Liver (tissue), 8 donors: ENCODE measurements at regions not wholly inside any gene's neighbourhood (a gene's known extent, or its start where the extent isn't known, plus 50 kb on each side); places are given as distances from the start of the nearest gene placed in this dataset.

Experiments used
- DNase-seq: peaks from one replicate; pipeline ENCODE4 v3.0.0-alpha.2; 2017; ENCODE audit warnings: low spot score
- H3K27ac ChIP-seq, 2 donors: one replicate each; pipeline ENCODE4 v1.7.0; 2013; ENCODE audit warnings: inconsistent platforms in 2 of 2, low read length in 2 of 2, control low read depth in 1 of 2, low read depth in 1 of 2, mild to moderate bottlenecking in 1 of 2
- H3K27me3 ChIP-seq, 4 donors: one replicate each; pipeline versions ENCODE4 v1.6.1 to v1.7.0; 2013; ENCODE audit warnings: low read length in 3 of 4, inconsistent platforms in 1 of 4, mild to moderate bottlenecking in 1 of 4, moderate library complexity in 1 of 4; ENCODE audit not compliant: control insufficient read depth in 4 of 4, insufficient read depth in 4 of 4
- H3K36me3 ChIP-seq, 4 donors: one replicate each; pipeline versions ENCODE4 v1.6.1 to v1.7.0; 2013; ENCODE audit warnings: low read length in 3 of 4, mild to moderate bottlenecking in 3 of 4, low read depth in 1 of 4, moderate library complexity in 1 of 4; ENCODE audit not compliant: control insufficient read depth in 4 of 4, insufficient read depth in 3 of 4
- H3K4me1 ChIP-seq, 4 donors: one replicate each; pipeline versions ENCODE4 v1.6.1 to v1.7.0; 2013; ENCODE audit warnings: low read length in 3 of 4, mild to moderate bottlenecking in 3 of 4, moderate library complexity in 1 of 4; ENCODE audit not compliant: control insufficient read depth in 4 of 4, insufficient read depth in 4 of 4
- H3K4me3 ChIP-seq, 3 donors: one replicate each; pipeline versions ENCODE4 v1.6.1 to v1.7.0; 2013; ENCODE audit warnings: low read length in 3 of 3, control low read depth in 1 of 3, low read depth in 1 of 3, mild to moderate bottlenecking in 1 of 3
- H3K9ac ChIP-seq, 2 donors: one replicate each; pipeline ENCODE4 v1.7.0; 2013; ENCODE audit warnings: low read length in 2 of 2, mild to moderate bottlenecking in 2 of 2, moderate library complexity in 2 of 2, control low read depth in 1 of 2, low read depth in 1 of 2
- H3K9me3 ChIP-seq, 4 donors: one replicate each; pipeline versions ENCODE4 v1.6.1 to v1.7.0; 2013; ENCODE audit warnings: low read length in 3 of 4; ENCODE audit not compliant: control insufficient read depth in 4 of 4
- ATF3 ChIP-seq: IDR thresholded peaks from 2 replicates; pipeline ENCODE4 v1.6.1; 2016; ENCODE audit warnings: antibody characterized with exemption
- CTCF ChIP-seq: fragments of 150-350 bp; IDR thresholded peaks from 2 replicates; pipeline ENCODE4 v1.5.1; 2017; ENCODE audit warnings: improper control_type of control experiment, low read depth, low read length; ENCODE audit not compliant: missing input control
- EGR1 ChIP-seq, 2 donors: IDR thresholded peaks; 2 replicates each; pipeline ENCODE4 v1.6.1; 2016 to 2018; ENCODE audit warnings: antibody characterized with exemption in 2 of 2, low read depth in 2 of 2
- FOXA1 ChIP-seq: IDR thresholded peaks from 2 replicates; pipeline ENCODE4 v1.6.1; 2016; ENCODE audit warnings: antibody characterized with exemption
- GABPA ChIP-seq, 2 donors: IDR thresholded peaks in 1 of 2; conservative IDR thresholded peaks in 1 of 2; 2 replicates each; pipeline ENCODE4 v1.6.1; 2016; ENCODE audit warnings: antibody characterized with exemption in 2 of 2, mild to moderate bottlenecking in 1 of 2, moderate library complexity in 1 of 2
- HNF4A ChIP-seq, 2 donors: conservative IDR thresholded peaks; 2 replicates each; pipeline ENCODE4 v1.6.1; 2016; ENCODE audit warnings: antibody characterized with exemption in 2 of 2, mild to moderate bottlenecking in 2 of 2
- HNF4G ChIP-seq: IDR thresholded peaks from 2 replicates; pipeline ENCODE4 v1.6.1; 2016; ENCODE audit warnings: antibody characterized with exemption
- JUND ChIP-seq, 2 donors: IDR thresholded peaks; 2 replicates each; pipeline ENCODE4 v1.6.1; 2016; ENCODE audit warnings: antibody characterized with exemption in 2 of 2
- MAX ChIP-seq: IDR thresholded peaks from 2 replicates; pipeline ENCODE4 v1.6.1; 2016; ENCODE audit warnings: antibody characterized with exemption
- NR2F2 ChIP-seq: IDR thresholded peaks from 2 replicates; pipeline ENCODE4 v1.6.1; 2016; ENCODE audit warnings: antibody characterized with exemption
- RAD21 ChIP-seq, 2 donors: IDR thresholded peaks; 2 replicates each; pipeline ENCODE4 v1.6.1; 2016; ENCODE audit warnings: antibody characterized with exemption in 2 of 2, mild to moderate bottlenecking in 2 of 2
- REST ChIP-seq: IDR thresholded peaks from 2 replicates; pipeline ENCODE4 v1.6.1; 2016; ENCODE audit warnings: antibody characterized with exemption, mild to moderate bottlenecking
- SP1 ChIP-seq: IDR thresholded peaks from 2 replicates; pipeline ENCODE4 v1.6.1; 2018; ENCODE audit warnings: antibody characterized with exemption, mild to moderate bottlenecking
- TAF1 ChIP-seq: conservative IDR thresholded peaks from 2 replicates; pipeline ENCODE4 v1.6.1; 2016; ENCODE audit warnings: antibody characterized with exemption, mild to moderate bottlenecking
- YY1 ChIP-seq: IDR thresholded peaks from 2 replicates; pipeline ENCODE4 v1.6.1; 2016; ENCODE audit warnings: antibody characterized with exemption, mild to moderate bottlenecking
- ZBTB33 ChIP-seq: IDR thresholded peaks from 2 replicates; pipeline ENCODE4 v1.6.1; 2016; ENCODE audit warnings: antibody characterized with exemption
- WGBS: extraction: QIAGEN DNeasy Blood & Tissue Kit; methylation state at CpG from one replicate; pipeline ENCODE4 v1.1.7; 2013; 5-methylcytosine and 5-hydroxymethylcytosine counted together
- donor health status: healthy.
- donor health status: healthy.
- donor health status: healthy.
- donor health status: healthy.
- donor health status: healthy.

- Histone ChIP-seq H3K27me3 (no peaks in the 10 kb centered on the region), H3K9ac (no peak overlapping the region), H3K36me3 (no peaks in the 10 kb centered on the region), H3K27ac (no peak overlapping the region), H3K9me3 (no peaks in the 10 kb centered on the region), H3K4me3 (no peak overlapping the region), H3K4me1 (no peaks in the 10 kb centered on the region)
- TF ChIP-seq RAD21 (IDR thresholded peaks at IDR 0.05): no peak
- TF ChIP-seq HNF4A (conservative IDR thresholded peaks at IDR 0.05): no peak
- no peak for TF ChIP-seq YY1
- no peak for TF ChIP-seq FOXA1
- no peak for TF ChIP-seq JUND (IDR thresholded peaks at IDR 0.05)
- no peak for TF ChIP-seq EGR1 (IDR thresholded peaks at IDR 0.05; ENCODE audit: low read depth in 2 of 2)
- TF ChIP-seq ZBTB33: no peak
- 67% methylated on average over 2 of the region's 2 CpGs for WGBS
- no peak for DNase-seq
These were observed 364.6 kb upstream of the NOCT start for GRCh38 chr4:138650929-138651448.

GRCh38 chr4:138650495-138650894 is 365.1 kb upstream of the NOCT start:
- Histone ChIP-seq H3K9me3 (no peaks in the 10 kb centered on the region), H3K36me3 (no peaks in the 10 kb centered on the region), H3K27me3 (no peaks in the 10 kb centered on the region), H3K4me1 (no peaks in the 10 kb centered on the region), H3K27ac (no peak overlapping the region), H3K4me3 (no peak overlapping the region), H3K9ac (no peak overlapping the region)
- no peak for DNase-seq
- whole genome bisulfite sequencing: 82% methylated on average over 3 of the region's 3 CpGs
- no peak for TF ChIP-seq RAD21 (IDR thresholded peaks at IDR 0.05)
- TF ChIP-seq MAX: no peak
- no peak for TF ChIP-seq TAF1
- no peak for TF ChIP-seq ATF3
- no peak for TF ChIP-seq CTCF
- TF ChIP-seq NR2F2: no peak
- TF ChIP-seq SP1: no peak
- no peak for TF ChIP-seq REST
- TF ChIP-seq HNF4G: no peak
- no peak for TF ChIP-seq EGR1 (IDR thresholded peaks at IDR 0.05; ENCODE audit: low read depth in 2 of 2)
- TF ChIP-seq GABPA (IDR thresholded peaks at IDR 0.05 in 1 of 2, conservative IDR thresholded peaks at IDR 0.05 in 1 of 2): no peak
